ENCODE measurements at regions not wholly inside any gene's neighbourhood (a gene's known extent, or its start where the extent isn't known, plus 50 kb on each side); places are given as distances from the start of the nearest gene placed in this dataset.

GRCh38 chr2:6336752-6337471 lies 528.8 kb downstream of the CMPK2 start:
- no peaks in the 10 kb centered on the region for H3K4me1 Mint-ChIP-seq (ENCODE audit: low read depth)
- peaks cover 3% of the 10 kb centered on the region for H3K27me3 Mint-ChIP-seq (ENCODE audit: low read depth)
- CTCF ChIA-PET, result no interaction called here
- DNase-seq, result no peak
- H3K4me3 Mint-ChIP-seq, result no peak overlapping the region
- H3K9me3 Mint-ChIP-seq, result peaks cover 2% of the 10 kb centered on the region
- no peaks in the 10 kb centered on the region for H3K36me3 Mint-ChIP-seq (ENCODE audit: low read depth)
- H3K27ac Mint-ChIP-seq, result no peak overlapping the region
- intact Hi-C loops (cut with micrococcal nuclease), result no loop called here

DNA sequence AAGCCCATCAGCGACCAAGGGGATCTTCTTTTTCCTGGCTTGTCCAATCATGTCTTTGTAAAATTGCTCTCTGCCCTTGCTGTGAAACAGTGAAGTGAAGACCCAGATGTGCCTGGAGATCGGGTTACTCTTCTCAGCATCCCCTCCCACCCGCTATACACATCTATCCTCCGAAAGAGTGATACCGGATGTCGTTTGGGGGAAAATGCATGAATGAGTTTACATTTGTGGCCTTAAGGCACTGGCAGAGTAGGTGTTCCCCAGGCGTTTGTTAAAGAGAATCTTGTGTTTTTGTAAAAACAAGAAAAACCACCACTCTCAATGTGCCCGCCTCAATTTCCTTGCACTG lies 528.3 kb downstream of the CMPK2 start:
- Mint-ChIP-seq H3K36me3 (ENCODE audit: low read depth) (no peaks in the 10 kb centered on the region), H3K27ac (no peak overlapping the region), H3K27me3 (ENCODE audit: low read depth) (no peaks in the 10 kb centered on the region), H3K9me3 (no peaks in the 10 kb centered on the region), H3K4me3 (no peak overlapping the region), H3K4me1 (ENCODE audit: low read depth) (no peaks in the 10 kb centered on the region)
- intact Hi-C loops (cut with micrococcal nuclease), result no loop called here
- CTCF ChIA-PET, result no interaction called here
- DNase-seq, result no peak

DNA sequence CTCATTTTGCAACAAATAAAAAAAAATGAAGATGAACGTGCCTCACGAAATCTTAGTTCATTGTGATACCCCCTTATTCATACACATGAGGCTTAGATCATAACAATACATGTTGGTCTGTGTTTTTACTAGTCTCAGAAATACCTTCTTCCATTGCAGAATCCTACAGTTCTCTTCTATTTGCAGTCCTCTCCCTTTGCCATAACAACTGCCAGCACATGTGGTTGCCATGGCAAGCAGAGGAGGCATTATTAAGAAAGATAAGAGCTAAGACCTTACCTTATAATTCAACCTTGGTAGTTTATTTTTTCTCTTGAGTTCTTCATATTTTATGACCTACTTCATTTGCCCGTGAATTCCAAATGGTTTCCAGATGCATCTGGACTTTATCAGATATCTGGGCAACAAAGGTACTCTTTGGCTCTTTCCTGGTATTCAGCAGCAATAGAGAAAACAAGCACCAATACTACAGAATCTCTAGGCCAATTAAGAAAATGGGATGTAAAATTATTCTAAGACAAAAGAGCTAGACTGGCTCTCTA lies 524.0 kb downstream of the CMPK2 start:
- Mint-ChIP-seq H3K27ac (no peak overlapping the region), H3K4me1 (ENCODE audit: low read depth) (no peaks in the 10 kb centered on the region), H3K4me3 (no peak overlapping the region), H3K9me3 (no peaks in the 10 kb centered on the region), H3K27me3 (ENCODE audit: low read depth) (peaks cover 2% of the 10 kb centered on the region), H3K36me3 (ENCODE audit: low read depth) (no peaks in the 10 kb centered on the region)
- CTCF ChIA-PET, result no interaction called here
- intact Hi-C loops (cut with micrococcal nuclease), result no loop called here
- no peak for DNase-seq

DNA sequence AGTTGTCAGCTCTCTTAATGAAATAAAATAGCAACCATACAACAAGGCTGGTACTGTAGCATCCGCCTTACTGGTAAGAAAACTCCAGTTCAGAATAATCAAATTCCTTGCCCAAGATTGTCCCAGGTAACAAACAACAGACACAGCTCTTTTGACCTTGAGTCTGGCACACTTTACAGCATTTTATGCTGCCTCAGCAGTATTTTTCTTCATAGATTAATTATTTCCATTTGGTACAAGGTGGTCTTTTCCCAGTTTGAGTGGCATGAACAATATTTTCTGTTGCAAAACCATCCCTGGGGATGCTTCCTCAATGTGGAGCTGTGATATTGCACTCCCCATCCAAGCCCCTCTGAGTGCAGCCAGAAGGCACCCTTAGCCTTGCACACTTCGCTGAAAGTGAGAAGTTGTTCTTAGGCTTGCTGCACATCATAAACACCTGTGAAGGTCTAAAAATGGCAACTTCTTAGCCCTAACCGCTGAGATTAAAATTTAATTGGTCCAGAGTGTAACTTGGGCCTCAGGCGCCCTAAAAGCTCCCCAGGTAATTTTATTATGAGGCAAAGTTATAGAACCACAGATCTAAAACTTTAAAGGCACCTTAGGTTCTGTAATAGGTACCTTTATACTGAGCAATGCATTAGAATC lies 523.3 kb downstream of the CMPK2 start:
- CTCF ChIA-PET, result no interaction called here
- H3K4me3 Mint-ChIP-seq, result no peak overlapping the region
- H3K4me1 Mint-ChIP-seq (ENCODE audit: low read depth), result no peaks in the 10 kb centered on the region
- DNase-seq, result no peak
- no peaks in the 10 kb centered on the region for H3K9me3 Mint-ChIP-seq
- H3K36me3 Mint-ChIP-seq (ENCODE audit: low read depth), result no peaks in the 10 kb centered on the region
- H3K27ac Mint-ChIP-seq, result no peak overlapping the region
- peaks cover 2% of the 10 kb centered on the region for H3K27me3 Mint-ChIP-seq (ENCODE audit: low read depth)
- intact Hi-C loops (cut with micrococcal nuclease), result no loop called here

DNA sequence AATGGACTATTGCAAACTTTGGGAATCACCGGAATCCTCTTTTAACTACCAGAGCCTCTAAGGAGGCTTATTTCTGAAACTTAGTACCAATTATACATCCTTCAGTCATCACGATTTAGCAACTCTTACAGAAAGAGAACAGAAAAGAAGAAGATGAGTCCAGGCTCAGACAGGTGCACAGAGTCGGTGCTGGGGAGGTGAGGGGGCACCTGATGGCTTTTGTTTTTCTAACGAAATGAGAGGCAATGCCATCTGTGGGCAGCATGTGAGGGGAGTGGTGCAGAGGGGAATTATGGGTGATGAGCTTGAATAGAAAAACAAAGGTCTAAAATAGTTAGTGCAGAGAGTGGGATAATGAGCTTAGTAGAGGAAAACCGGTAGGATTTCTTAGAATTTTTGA lies 522.6 kb downstream of the CMPK2 start:
- no peak for DNase-seq
- Mint-ChIP-seq H3K9me3 (no peaks in the 10 kb centered on the region), H3K27me3 (ENCODE audit: low read depth) (peaks cover 2% of the 10 kb centered on the region), H3K4me3 (no peak overlapping the region), H3K27ac (no peak overlapping the region), H3K36me3 (ENCODE audit: low read depth) (no peaks in the 10 kb centered on the region), H3K4me1 (ENCODE audit: low read depth) (no peaks in the 10 kb centered on the region)
- CTCF ChIA-PET, result no interaction called here
- intact Hi-C loops (cut with micrococcal nuclease), result no loop called here

DNA sequence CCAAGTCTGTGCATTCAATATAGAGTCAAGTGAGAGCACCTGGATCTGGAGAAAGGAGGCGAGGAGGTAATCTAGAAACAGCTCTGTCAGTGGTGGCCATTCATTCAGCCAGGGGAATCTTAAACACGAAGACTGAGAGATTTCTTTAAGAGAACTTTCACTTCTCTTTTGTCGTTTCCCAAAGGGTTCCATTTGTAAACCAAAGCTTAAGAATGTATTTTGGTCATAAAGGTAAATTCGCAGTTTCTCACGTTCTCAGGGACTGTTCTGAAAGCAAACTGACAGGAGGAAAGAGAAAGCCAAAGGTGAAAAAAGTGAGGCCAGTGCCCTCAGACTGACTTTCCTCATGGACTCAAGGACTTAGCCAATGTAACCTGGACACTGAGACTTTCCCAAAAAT lies 513.5 kb downstream of the CMPK2 start:
- Mint-ChIP-seq H3K4me1 (ENCODE audit: low read depth) (no peaks in the 10 kb centered on the region), H3K27me3 (ENCODE audit: low read depth) (no peaks in the 10 kb centered on the region), H3K4me3 (no peak overlapping the region), H3K9me3 (no peaks in the 10 kb centered on the region), H3K27ac (no peak overlapping the region), H3K36me3 (ENCODE audit: low read depth) (no peaks in the 10 kb centered on the region)
- no peak for DNase-seq
- CTCF ChIA-PET, result no interaction called here
- intact Hi-C loops (cut with micrococcal nuclease), result no loop called here

GRCh38 chr2:6352906-6353515 lies 512.7 kb downstream of the CMPK2 start:
- Mint-ChIP-seq H3K4me3 (no peak overlapping the region), H3K27ac (no peak overlapping the region), H3K9me3 (no peaks in the 10 kb centered on the region), H3K4me1 (ENCODE audit: low read depth) (no peaks in the 10 kb centered on the region), H3K27me3 (ENCODE audit: low read depth) (no peaks in the 10 kb centered on the region), H3K36me3 (ENCODE audit: low read depth) (no peaks in the 10 kb centered on the region)
- no peak for DNase-seq
- CTCF ChIA-PET, result no interaction called here
- intact Hi-C loops (cut with micrococcal nuclease), result no loop called here

- intact Hi-C loops (cut with micrococcal nuclease), result no loop called here
- no peaks in the 10 kb centered on the region for H3K4me1 Mint-ChIP-seq (ENCODE audit: low read depth)
- H3K27me3 Mint-ChIP-seq (ENCODE audit: low read depth), result no peaks in the 10 kb centered on the region
- H3K9me3 Mint-ChIP-seq, result no peaks in the 10 kb centered on the region
- no peak for DNase-seq
- no peaks in the 10 kb centered on the region for H3K36me3 Mint-ChIP-seq (ENCODE audit: low read depth)
- CTCF ChIA-PET, result no interaction called here
- H3K27ac Mint-ChIP-seq, result no peak overlapping the region
- H3K4me3 Mint-ChIP-seq, result no peak overlapping the region
Measured at GRCh38 chr2:6353669-6354068, 512.0 kb downstream of the CMPK2 start.

GRCh38 chr2:6354546-6354945 lies 511.2 kb downstream of the CMPK2 start:
- CTCF ChIA-PET, result no interaction called here
- Mint-ChIP-seq H3K9me3 (no peaks in the 10 kb centered on the region), H3K27me3 (ENCODE audit: low read depth) (no peaks in the 10 kb centered on the region), H3K36me3 (ENCODE audit: low read depth) (no peaks in the 10 kb centered on the region), H3K4me1 (ENCODE audit: low read depth) (no peaks in the 10 kb centered on the region), H3K4me3 (no peak overlapping the region), H3K27ac (no peak overlapping the region)
- intact Hi-C loops (cut with micrococcal nuclease), result no loop called here
- DNase-seq, result no peak

DNA sequence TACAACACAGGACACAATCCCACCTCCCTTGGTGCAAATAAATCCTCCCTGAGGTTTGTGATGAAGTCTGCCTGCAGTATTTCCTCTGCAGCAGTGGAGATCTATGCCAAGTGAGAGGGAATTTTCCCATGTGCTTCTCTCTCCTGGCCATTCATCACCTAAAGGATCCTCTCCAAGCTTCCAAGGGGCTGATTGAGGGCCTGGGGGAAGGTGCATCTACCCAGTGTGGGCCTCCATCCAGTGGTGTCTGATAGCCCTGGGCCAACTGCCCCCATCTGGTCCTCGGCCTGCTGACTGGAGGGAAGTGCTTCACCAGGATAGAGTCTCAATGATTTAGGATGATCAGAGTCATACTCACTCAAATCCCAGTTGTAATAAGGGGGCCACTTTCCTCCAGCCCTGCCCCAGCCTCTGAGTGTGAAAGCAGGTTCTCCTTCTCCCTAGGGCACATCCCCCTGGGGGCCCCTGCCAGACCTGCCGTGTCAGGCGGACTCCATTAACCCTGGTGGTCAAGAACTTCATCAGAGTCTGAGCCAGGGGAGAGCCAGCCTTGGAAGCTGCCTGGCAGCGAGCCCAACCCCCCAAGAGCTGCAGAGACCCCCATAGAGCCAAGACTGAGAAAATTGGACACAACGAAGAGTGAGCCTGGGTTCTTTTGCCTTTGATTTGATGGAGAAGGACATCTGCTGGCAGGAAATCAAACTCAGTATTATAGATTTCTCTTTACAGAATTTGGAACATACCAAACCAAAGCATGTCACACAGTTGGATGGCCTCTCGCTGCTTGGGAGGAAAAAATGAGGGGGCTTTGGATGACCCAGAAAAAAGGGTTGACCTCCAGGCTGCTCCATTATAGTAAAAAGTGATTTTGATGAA lies 509.6 kb downstream of the CMPK2 start:
- DNase-seq, result no peak
- no peaks in the 10 kb centered on the region for H3K27me3 Mint-ChIP-seq (ENCODE audit: low read depth)
- no peaks in the 10 kb centered on the region for H3K36me3 Mint-ChIP-seq (ENCODE audit: low read depth)
- intact Hi-C loops (cut with micrococcal nuclease), result no loop called here
- H3K9me3 Mint-ChIP-seq, result no peaks in the 10 kb centered on the region
- H3K4me3 Mint-ChIP-seq, result no peak overlapping the region
- H3K27ac Mint-ChIP-seq, result no peak overlapping the region
- CTCF ChIA-PET, result no interaction called here
- H3K4me1 Mint-ChIP-seq (ENCODE audit: low read depth), result no peaks in the 10 kb centered on the region

- H3K4me1 Mint-ChIP-seq (ENCODE audit: low read depth), result no peaks in the 10 kb centered on the region
- H3K36me3 Mint-ChIP-seq (ENCODE audit: low read depth), result no peaks in the 10 kb centered on the region
- intact Hi-C loops (cut with micrococcal nuclease), result no loop called here
- no peak overlapping the region for H3K27ac Mint-ChIP-seq
- no peaks in the 10 kb centered on the region for H3K9me3 Mint-ChIP-seq
- H3K27me3 Mint-ChIP-seq (ENCODE audit: low read depth), result no peaks in the 10 kb centered on the region
- CTCF ChIA-PET, result no interaction called here
- no peak overlapping the region for H3K4me3 Mint-ChIP-seq
- DNase-seq, result no peak
Measured at GRCh38 chr2:6358546-6358945, 507.2 kb downstream of the CMPK2 start.

DNA sequence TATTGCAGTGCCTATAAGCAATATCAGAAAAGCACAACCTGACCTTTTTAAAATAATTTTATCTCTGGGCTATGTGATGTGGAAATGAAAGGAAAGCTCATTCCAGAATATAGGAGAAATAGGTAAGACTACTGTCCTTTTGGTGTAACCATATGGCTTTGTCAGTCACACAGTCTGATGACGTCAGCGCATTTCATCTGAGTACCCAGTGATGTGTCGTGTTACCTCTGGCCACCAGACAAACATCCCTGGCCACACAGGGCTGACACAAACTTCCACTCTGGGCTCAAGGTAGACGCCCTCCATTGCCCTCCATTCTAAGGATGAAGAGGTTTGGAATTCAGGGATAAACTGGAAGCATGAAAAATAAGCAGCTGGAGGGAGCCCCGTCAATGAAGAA lies 506.7 kb downstream of the CMPK2 start:
- Mint-ChIP-seq H3K9me3 (no peaks in the 10 kb centered on the region), H3K27me3 (ENCODE audit: low read depth) (no peaks in the 10 kb centered on the region), H3K4me3 (no peak overlapping the region), H3K36me3 (ENCODE audit: low read depth) (no peaks in the 10 kb centered on the region), H3K27ac (no peak overlapping the region), H3K4me1 (ENCODE audit: low read depth) (no peaks in the 10 kb centered on the region)
- intact Hi-C loops (cut with micrococcal nuclease), result no loop called here
- no peak for DNase-seq
- CTCF ChIA-PET, result no interaction called here

Data from activated naive CD4-positive, alpha-beta T cell treated with anti-CD3 and anti-CD28 coated beads for 36 hours (primary cell).